SK-N-SH (cell line): ENCODE measurements at regions not wholly inside any gene's neighbourhood (a gene's known extent, or its start where the extent isn't known, plus 50 kb on each side); places are given as distances from the start of the nearest gene placed in this dataset.
"Not testable (repeated sequence)": the region's sequence is repeated elsewhere in the genome, so short reads cannot be mapped to it uniquely, and the experiment has no call there.

ENCODE experiments used
- TF ChIP-seq, protein P1 (sequence below): fragments of 200-600 bp; sonication (generic); IDR thresholded peaks from 2 replicates; pipeline ENCODE4 v1.6.1; 2017; ENCODE audit warnings: antibody characterized with exemption, mild to moderate bottlenecking, moderate library complexity
- TF ChIP-seq, protein P2 (sequence below): IDR thresholded peaks from 2 replicates; pipeline ENCODE4 v1.6.1; 2012; ENCODE audit warnings: mild to moderate bottlenecking, low read depth, low read length, moderate library complexity

DNA sequence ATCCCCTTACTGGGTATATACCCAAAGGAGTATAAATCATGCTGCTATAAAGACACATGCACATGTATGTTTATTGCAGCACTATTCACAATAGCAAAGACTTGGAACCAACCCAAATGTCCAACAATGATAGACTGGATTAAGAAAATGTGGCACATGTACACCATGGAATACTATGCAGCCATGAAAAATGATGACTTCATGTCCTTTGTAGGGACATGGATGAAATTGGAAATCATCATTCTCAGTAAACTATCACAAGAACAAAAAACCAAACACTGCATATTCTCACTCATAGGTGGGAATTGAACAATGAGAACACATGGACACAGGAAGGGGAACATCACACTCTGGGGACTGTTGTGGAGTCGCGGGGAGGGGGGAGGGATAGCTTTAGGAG is 161.7 kb upstream of the PHACTR1 start:
- TF ChIP-seq, protein P1, sequence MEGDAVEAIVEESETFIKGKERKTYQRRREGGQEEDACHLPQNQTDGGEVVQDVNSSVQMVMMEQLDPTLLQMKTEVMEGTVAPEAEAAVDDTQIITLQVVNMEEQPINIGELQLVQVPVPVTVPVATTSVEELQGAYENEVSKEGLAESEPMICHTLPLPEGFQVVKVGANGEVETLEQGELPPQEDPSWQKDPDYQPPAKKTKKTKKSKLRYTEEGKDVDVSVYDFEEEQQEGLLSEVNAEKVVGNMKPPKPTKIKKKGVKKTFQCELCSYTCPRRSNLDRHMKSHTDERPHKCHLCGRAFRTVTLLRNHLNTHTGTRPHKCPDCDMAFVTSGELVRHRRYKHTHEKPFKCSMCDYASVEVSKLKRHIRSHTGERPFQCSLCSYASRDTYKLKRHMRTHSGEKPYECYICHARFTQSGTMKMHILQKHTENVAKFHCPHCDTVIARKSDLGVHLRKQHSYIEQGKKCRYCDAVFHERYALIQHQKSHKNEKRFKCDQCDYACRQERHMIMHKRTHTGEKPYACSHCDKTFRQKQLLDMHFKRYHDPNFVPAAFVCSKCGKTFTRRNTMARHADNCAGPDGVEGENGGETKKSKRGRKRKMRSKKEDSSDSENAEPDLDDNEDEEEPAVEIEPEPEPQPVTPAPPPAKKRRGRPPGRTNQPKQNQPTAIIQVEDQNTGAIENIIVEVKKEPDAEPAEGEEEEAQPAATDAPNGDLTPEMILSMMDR = not testable (repeated sequence)
- TF ChIP-seq, protein P2, sequence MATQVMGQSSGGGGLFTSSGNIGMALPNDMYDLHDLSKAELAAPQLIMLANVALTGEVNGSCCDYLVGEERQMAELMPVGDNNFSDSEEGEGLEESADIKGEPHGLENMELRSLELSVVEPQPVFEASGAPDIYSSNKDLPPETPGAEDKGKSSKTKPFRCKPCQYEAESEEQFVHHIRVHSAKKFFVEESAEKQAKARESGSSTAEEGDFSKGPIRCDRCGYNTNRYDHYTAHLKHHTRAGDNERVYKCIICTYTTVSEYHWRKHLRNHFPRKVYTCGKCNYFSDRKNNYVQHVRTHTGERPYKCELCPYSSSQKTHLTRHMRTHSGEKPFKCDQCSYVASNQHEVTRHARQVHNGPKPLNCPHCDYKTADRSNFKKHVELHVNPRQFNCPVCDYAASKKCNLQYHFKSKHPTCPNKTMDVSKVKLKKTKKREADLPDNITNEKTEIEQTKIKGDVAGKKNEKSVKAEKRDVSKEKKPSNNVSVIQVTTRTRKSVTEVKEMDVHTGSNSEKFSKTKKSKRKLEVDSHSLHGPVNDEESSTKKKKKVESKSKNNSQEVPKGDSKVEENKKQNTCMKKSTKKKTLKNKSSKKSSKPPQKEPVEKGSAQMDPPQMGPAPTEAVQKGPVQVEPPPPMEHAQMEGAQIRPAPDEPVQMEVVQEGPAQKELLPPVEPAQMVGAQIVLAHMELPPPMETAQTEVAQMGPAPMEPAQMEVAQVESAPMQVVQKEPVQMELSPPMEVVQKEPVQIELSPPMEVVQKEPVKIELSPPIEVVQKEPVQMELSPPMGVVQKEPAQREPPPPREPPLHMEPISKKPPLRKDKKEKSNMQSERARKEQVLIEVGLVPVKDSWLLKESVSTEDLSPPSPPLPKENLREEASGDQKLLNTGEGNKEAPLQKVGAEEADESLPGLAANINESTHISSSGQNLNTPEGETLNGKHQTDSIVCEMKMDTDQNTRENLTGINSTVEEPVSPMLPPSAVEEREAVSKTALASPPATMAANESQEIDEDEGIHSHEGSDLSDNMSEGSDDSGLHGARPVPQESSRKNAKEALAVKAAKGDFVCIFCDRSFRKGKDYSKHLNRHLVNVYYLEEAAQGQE = not testable (repeated sequence)
